ENCODE measurements at regions not wholly inside any gene's neighbourhood (a gene's known extent, or its start where the extent isn't known, plus 50 kb on each side); places are given as distances from the start of the nearest gene placed in this dataset.

- TF ChIP-seq CTCF (IDR thresholded peaks at IDR 0.05) (no peak), POLR2A (IDR thresholded peaks at IDR 0.05) (no peak)
Measured at GRCh38 chr5:167770461-167770860, 521.0 kb upstream of the WWC1 start.

All from thyroid gland (tissue), 4 donors.